Smooth muscle cell (in vitro differentiated cells): ENCODE measurements at regions not wholly inside any gene's neighbourhood (a gene's known extent, or its start where the extent isn't known, plus 50 kb on each side); places are given as distances from the start of the nearest gene placed in this dataset.

Source experiments
- DNase-seq: peaks from one replicate; lab custom pipeline; 2025; ENCODE audit not compliant: unreplicated experiment; lab: John Stamatoyannopoulos, UW
- H2AFZ ChIP-seq: fragments of 200-600 bp; sonication (generic); 2 replicates; pipeline ENCODE4 v1.6.0; 2016; ENCODE audit warnings: antibody characterized with exemption, low read depth, mild to moderate bottlenecking
- H3F3A ChIP-seq: fragments of 200-600 bp; sonication (generic); 2 replicates; pipeline ENCODE4 v1.6.0; 2017; ENCODE audit warnings: antibody characterized with exemption, low read depth
- H3K27ac ChIP-seq: fragments of 200-600 bp; sonication (generic); 2 replicates; pipeline ENCODE4 v1.5.1; 2016; ENCODE audit warnings: low read depth, mild to moderate bottlenecking
- H3K27me3 ChIP-seq: fragments of 200-600 bp; sonication (generic); 2 replicates; pipeline ENCODE4 v1.6.1; 2016; ENCODE audit warnings: low read depth, mild to moderate bottlenecking
- H3K36me3 ChIP-seq: fragments of 200-600 bp; sonication (generic); 2 replicates; pipeline ENCODE4 v1.5.1; 2016; ENCODE audit warnings: low read depth
- H3K4me1 ChIP-seq: fragments of 200-600 bp; sonication (generic); 2 replicates; pipeline ENCODE4 v1.5.1; 2016; ENCODE audit warnings: low read depth
- H3K4me2 ChIP-seq: fragments of 200-600 bp; sonication (generic); 2 replicates; pipeline ENCODE4 v1.6.0; 2016; ENCODE audit warnings: mild to moderate bottlenecking
- H3K4me3 ChIP-seq: fragments of 200-600 bp; sonication (generic); 2 replicates; pipeline ENCODE4 v1.5.1; 2016; ENCODE audit warnings: mild to moderate bottlenecking
- H3K79me2 ChIP-seq: fragments of 200-600 bp; sonication (generic); 2 replicates; pipeline ENCODE4 v1.6.0; 2016; ENCODE audit warnings: low read depth, mild to moderate bottlenecking
- H3K9ac ChIP-seq: fragments of 200-600 bp; sonication (generic); 2 replicates; pipeline ENCODE4 v1.6.0; 2016; ENCODE audit warnings: low read depth
- H3K9me3 ChIP-seq: fragments of 200-600 bp; sonication (generic); replicated peaks from 2 replicates; pipeline ENCODE4 v1.5.1; 2016; ENCODE audit warnings: low read depth
- H4K20me1 ChIP-seq: fragments of 200-600 bp; sonication (generic); 2 replicates; pipeline ENCODE4 v1.6.0; 2016; ENCODE audit warnings: low read depth
- CTCF ChIP-seq: fragments of 200-600 bp; sonication (generic); IDR thresholded peaks from 2 replicates; pipeline ENCODE4 v1.5.1; 2017; ENCODE audit warnings: borderline replicate concordance, mild to moderate bottlenecking, antibody characterized with exemption; ENCODE audit not compliant: insufficient read depth, poor library complexity, severe bottlenecking
- WGBS: methylation state at CpG from one replicate; pipeline ENCODE4 v1.1.7; 2016; ENCODE audit warnings: low lambda C conversion rate; 5-methylcytosine and 5-hydroxymethylcytosine counted together

GRCh38 chr2:176979981-176980710, 232.4 kb upstream of the HNRNPA3 start:
- no peaks in the 10 kb centered on the region for H3F3A ChIP-seq
- no peak overlapping the region for H3K9ac ChIP-seq
- no peak overlapping the region for H2AFZ ChIP-seq
- H3K4me3 ChIP-seq, result no peak overlapping the region
- no peaks in the 10 kb centered on the region for H4K20me1 ChIP-seq
- H3K79me2 ChIP-seq, result no peaks in the 10 kb centered on the region
- H3K27me3 ChIP-seq, result peaks cover 16% of the 10 kb centered on the region
- H3K4me1 ChIP-seq, result no peaks in the 10 kb centered on the region
- no peak for DNase-seq
- WGBS, result 68% methylated on average over 2 of the region's 2 CpGs
- no peaks in the 10 kb centered on the region for H3K36me3 ChIP-seq
- no peaks in the 10 kb centered on the region for H3K9me3 ChIP-seq
- H3K4me2 ChIP-seq, result no peak overlapping the region
- H3K27ac ChIP-seq, result no peak overlapping the region
- no peak for TF ChIP-seq CTCF

GRCh38 chr2:176984987-176985386, 227.6 kb upstream of the HNRNPA3 start:
- Histone ChIP-seq H2AFZ (no peak overlapping the region), H3K27me3 (peaks cover 18% of the 10 kb centered on the region), H3K36me3 (no peaks in the 10 kb centered on the region), H3K4me2 (no peak overlapping the region), H3F3A (no peaks in the 10 kb centered on the region), H3K4me1 (no peaks in the 10 kb centered on the region), H3K9me3 (no peaks in the 10 kb centered on the region), H3K27ac (no peak overlapping the region), H3K4me3 (no peak overlapping the region), H4K20me1 (no peaks in the 10 kb centered on the region), H3K79me2 (no peaks in the 10 kb centered on the region), H3K9ac (no peak overlapping the region)
- WGBS, result 87% methylated on average over 4 of the region's 4 CpGs
- DNase-seq, result no peak
- no peak for TF ChIP-seq CTCF

- H3K36me3 ChIP-seq, result no peaks in the 10 kb centered on the region
- H3K27me3 ChIP-seq, result peaks cover 18% of the 10 kb centered on the region
- no peak for TF ChIP-seq CTCF
- no peak for DNase-seq
- no peak overlapping the region for H3K27ac ChIP-seq
- no peaks in the 10 kb centered on the region for H3K79me2 ChIP-seq
- 86% methylated on average over 2 of the region's 2 CpGs for WGBS
- no peak overlapping the region for H3K4me3 ChIP-seq
- no peaks in the 10 kb centered on the region for H4K20me1 ChIP-seq
- H3K4me1 ChIP-seq, result no peaks in the 10 kb centered on the region
- no peak overlapping the region for H3K9ac ChIP-seq
- H3K4me2 ChIP-seq, result no peak overlapping the region
- H3F3A ChIP-seq, result no peaks in the 10 kb centered on the region
- H3K9me3 ChIP-seq, result no peaks in the 10 kb centered on the region
- H2AFZ ChIP-seq, result no peak overlapping the region
Observed at GRCh38 chr2:176985871-176986270, 226.7 kb upstream of the HNRNPA3 start.

GRCh38 chr2:176986487-176986886, 226.1 kb upstream of the HNRNPA3 start:
- Histone ChIP-seq H2AFZ (no peak overlapping the region), H3K36me3 (no peaks in the 10 kb centered on the region), H3K79me2 (no peaks in the 10 kb centered on the region), H3K9ac (no peak overlapping the region), H3K27me3 (peaks cover 18% of the 10 kb centered on the region), H3K9me3 (no peaks in the 10 kb centered on the region), H3K4me1 (no peaks in the 10 kb centered on the region), H4K20me1 (no peaks in the 10 kb centered on the region), H3K4me3 (no peak overlapping the region), H3K4me2 (no peak overlapping the region), H3K27ac (no peak overlapping the region), H3F3A (no peaks in the 10 kb centered on the region)
- DNase-seq, result no peak
- TF ChIP-seq CTCF, result no peak
- 89% methylated on average over 5 of the region's 5 CpGs for WGBS
